HAP-1 (cell line): ENCODE measurements at regions not wholly inside any gene's neighbourhood (a gene's known extent, or its start where the extent isn't known, plus 50 kb on each side); places are given as distances from the start of the nearest gene placed in this dataset.

ENCODE experiments used
- DNase-seq, 2 experiments: peaks; one replicate each; pipeline ENCODE4 v3.0.0-alpha.2; 2016 to 2020; ENCODE audit warnings: low spot score in 2 of 2
- H3K27me3 ChIP-seq: fragments of 250-450 bp; sonication (Bioruptor Pico); 2 replicates; pipeline ENCODE4 v1.5.1; 2020; ENCODE audit warnings: low read depth, mild to moderate bottlenecking, moderate library complexity
- H3K36me3 ChIP-seq: fragments of 250-450 bp; sonication (Bioruptor Pico); replicated peaks from 2 replicates; pipeline ENCODE4 v1.5.1; 2020; ENCODE audit warnings: mild to moderate bottlenecking
- H3K4me1 ChIP-seq: fragments of 250-450 bp; sonication (Bioruptor Pico); 2 replicates; pipeline ENCODE4 v1.5.1; 2020; ENCODE audit warnings: mild to moderate bottlenecking
- H3K4me3 ChIP-seq: fragments of 250-450 bp; sonication (Bioruptor Pico); 2 replicates; pipeline ENCODE4 v1.5.1; 2020; ENCODE audit warnings: mild to moderate bottlenecking, moderate library complexity
- H3K9me3 ChIP-seq: fragments of 250-450 bp; sonication (Bioruptor Pico); 2 replicates; pipeline ENCODE4 v1.5.1; 2020; ENCODE audit warnings: mild to moderate bottlenecking, moderate library complexity
- in situ Hi-C: fragments of 300-500 bp; cut with MboI; formaldehyde crosslinking; loops from 3 replicates; pipeline ENCODE4 v1.14.3; 2020; ENCODE audit warnings: low sequenced_read_pairs, inconsistent platforms, mixed read lengths

GRCh38 chr6:22809370-22809769, 240.0 kb downstream of the HDGFL1 start:
- no peaks in the 10 kb centered on the region for H3K36me3 ChIP-seq
- no peaks in the 10 kb centered on the region for H3K27me3 ChIP-seq
- DNase-seq = no peak
- in situ Hi-C loops = no loop called here
- peaks cover 2% of the 10 kb centered on the region; the same call in 1 of the 2 replicates for H3K4me1 ChIP-seq
- H3K9me3 ChIP-seq = no peaks in the 10 kb centered on the region; the same call in 1 of the 2 replicates
- no peak overlapping the region for H3K4me3 ChIP-seq

DNA sequence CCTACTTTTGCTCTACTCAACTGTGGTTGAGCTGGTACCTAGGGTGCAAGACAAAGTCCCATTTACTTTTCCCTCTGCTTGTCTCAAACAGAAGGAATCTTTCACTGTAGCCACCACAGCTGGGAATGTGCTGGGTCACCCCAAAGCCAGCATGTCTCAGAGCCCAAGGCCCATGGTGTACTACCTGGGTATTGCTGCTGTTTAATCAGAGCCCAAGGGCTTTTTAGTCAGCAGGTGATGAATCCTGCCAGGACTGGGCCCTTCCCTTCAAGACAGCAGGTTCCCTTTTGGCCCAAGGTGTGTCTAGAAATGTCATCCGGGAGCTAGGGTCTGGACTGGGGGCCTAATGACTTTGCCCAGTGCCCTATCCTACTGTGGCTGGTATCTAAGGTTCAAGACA, 249.8 kb downstream of the HDGFL1 start:
- no peaks in the 10 kb centered on the region for H3K9me3 ChIP-seq
- H3K36me3 ChIP-seq = no peaks in the 10 kb centered on the region
- in situ Hi-C loops = no loop called here
- DNase-seq = no peak
- H3K4me3 ChIP-seq = no peak overlapping the region
- no peaks in the 10 kb centered on the region for H3K4me1 ChIP-seq
- no peaks in the 10 kb centered on the region for H3K27me3 ChIP-seq

GRCh38 chr6:22821664-22822320, 252.4 kb downstream of the HDGFL1 start:
- no peaks in the 10 kb centered on the region for H3K9me3 ChIP-seq
- H3K4me1 ChIP-seq = peaks cover under 1% of the 10 kb centered on the region; the same call in 1 of the 2 replicates
- no peak overlapping the region for H3K4me3 ChIP-seq
- DNase-seq = no peak
- in situ Hi-C loops = no loop called here
- H3K36me3 ChIP-seq = no peaks in the 10 kb centered on the region
- no peaks in the 10 kb centered on the region for H3K27me3 ChIP-seq

- Histone ChIP-seq H3K36me3 (no peaks in the 10 kb centered on the region), H3K27me3 (no peaks in the 10 kb centered on the region), H3K9me3 (no peaks in the 10 kb centered on the region; the same call in 1 of the 2 replicates), H3K4me1 (peaks cover 24% of the 10 kb centered on the region), H3K4me3 (no peak overlapping the region)
- DNase-seq = no peak
- in situ Hi-C loops = no loop called here
These were observed 255.8 kb downstream of the HDGFL1 start for GRCh38 chr6:22825210-22825609.

DNA sequence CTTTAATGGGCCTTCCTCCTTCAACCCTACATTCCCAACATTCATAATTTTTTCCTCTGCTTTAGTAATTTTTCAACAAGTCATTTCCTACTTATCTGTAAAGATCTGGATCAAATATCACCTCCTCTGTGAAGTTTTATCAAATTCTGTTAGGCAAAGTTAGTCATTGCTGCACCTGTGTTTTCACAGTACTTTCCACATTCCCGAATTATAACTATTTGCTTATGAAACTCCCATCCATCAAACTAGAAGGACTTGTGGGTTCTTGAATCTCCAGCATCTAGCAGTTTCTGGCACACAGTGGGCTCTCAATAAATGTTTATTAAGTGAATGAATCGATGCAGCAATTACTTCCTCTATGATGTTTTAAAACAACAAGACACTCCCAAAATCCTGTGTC, 257.6 kb downstream of the HDGFL1 start:
- Histone ChIP-seq H3K4me3 (no peak overlapping the region), H3K36me3 (no peaks in the 10 kb centered on the region), H3K27me3 (no peaks in the 10 kb centered on the region), H3K4me1 (peaks cover 24% of the 10 kb centered on the region), H3K9me3 (no peaks in the 10 kb centered on the region; the same call in 1 of the 2 replicates)
- no peak for DNase-seq
- in situ Hi-C loops = no loop called here

DNA sequence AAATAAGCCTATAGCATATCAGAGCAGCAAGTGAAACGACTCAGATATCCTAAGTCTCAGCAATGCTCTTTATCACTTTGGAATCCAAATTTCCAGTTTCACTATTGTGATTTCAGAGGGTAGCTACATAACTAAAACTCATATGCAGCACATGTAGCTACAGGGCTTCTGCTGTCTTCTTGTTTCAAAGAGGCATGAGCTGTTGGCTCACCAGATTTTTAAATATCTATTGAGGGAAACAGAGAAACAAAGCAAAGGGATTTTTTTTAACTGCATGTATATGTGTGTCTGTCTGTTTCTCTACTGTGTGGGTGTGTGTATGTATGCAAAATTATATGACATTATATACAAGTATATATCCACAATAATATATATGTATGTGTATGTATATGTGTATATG, 258.4 kb downstream of the HDGFL1 start:
- H3K36me3 ChIP-seq = no peaks in the 10 kb centered on the region
- peak in 1 of 2 experiments; percentile 43 for DNase-seq
- in situ Hi-C loops = no loop called here
- H3K4me3 ChIP-seq = no peak overlapping the region
- H3K4me1 ChIP-seq = peaks cover 24% of the 10 kb centered on the region
- H3K27me3 ChIP-seq = no peaks in the 10 kb centered on the region
- no peaks in the 10 kb centered on the region; the same call in 1 of the 2 replicates for H3K9me3 ChIP-seq

DNA sequence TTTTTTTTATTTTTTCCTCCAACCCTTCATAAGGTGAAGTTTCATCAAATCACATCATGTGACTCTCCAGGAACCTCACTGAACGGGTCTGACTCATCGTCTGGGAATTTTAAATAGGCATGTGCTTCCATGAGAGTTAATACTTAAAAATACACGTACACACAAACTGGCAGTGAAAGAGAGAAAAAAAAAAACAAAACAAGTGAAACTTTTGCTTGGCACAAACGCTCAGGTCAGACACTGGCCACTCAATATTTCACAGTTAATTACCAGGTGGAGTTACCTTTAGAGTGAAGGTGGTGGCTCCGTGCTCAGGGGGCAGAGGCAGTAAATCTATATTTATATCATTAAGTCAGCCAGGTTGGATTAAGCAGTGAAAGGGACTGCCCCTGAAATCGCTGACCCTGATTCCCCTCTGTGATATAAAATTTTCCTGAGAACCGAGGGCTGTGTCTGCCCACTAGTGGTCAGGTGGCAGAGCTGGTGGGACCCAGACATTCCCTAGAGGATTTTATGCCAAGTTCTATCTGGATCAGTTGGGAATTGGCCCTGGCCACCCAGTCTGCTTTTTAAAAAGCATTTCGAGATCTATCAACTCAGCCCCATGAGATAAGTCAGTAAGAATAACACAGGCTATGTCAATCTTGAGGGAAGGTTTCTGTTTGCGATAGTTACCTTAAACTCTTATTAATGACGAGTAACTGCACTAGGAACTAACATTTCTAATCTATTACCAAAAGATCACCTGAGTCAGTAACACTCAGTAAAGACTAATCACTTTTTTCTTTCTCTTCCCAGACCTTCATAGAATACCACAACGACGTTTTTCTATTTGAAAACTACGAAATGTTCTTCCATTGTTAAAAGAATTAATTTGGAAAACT, 259.1 kb downstream of the HDGFL1 start:
- no peaks in the 10 kb centered on the region for H3K27me3 ChIP-seq
- no peaks in the 10 kb centered on the region; the same call in 1 of the 2 replicates for H3K9me3 ChIP-seq
- H3K4me3 ChIP-seq = no peak overlapping the region
- peaks cover 24% of the 10 kb centered on the region for H3K4me1 ChIP-seq
- peak; percentile 65 to 72 for DNase-seq
- no peaks in the 10 kb centered on the region for H3K36me3 ChIP-seq
- in situ Hi-C loops = no loop called here

GRCh38 chr6:22829070-22829469, 259.7 kb downstream of the HDGFL1 start:
- DNase-seq = no peak
- in situ Hi-C loops = no loop called here
- no peaks in the 10 kb centered on the region for H3K36me3 ChIP-seq
- H3K4me1 ChIP-seq = peaks cover 24% of the 10 kb centered on the region
- H3K27me3 ChIP-seq = no peaks in the 10 kb centered on the region
- no peak overlapping the region for H3K4me3 ChIP-seq
- H3K9me3 ChIP-seq = no peaks in the 10 kb centered on the region; the same call in 1 of the 2 replicates

GRCh38 chr6:22830463-22830862, 261.1 kb downstream of the HDGFL1 start:
- no peaks in the 10 kb centered on the region for H3K36me3 ChIP-seq
- no peak overlapping the region for H3K4me3 ChIP-seq
- DNase-seq = no peak
- H3K27me3 ChIP-seq = no peaks in the 10 kb centered on the region
- in situ Hi-C loops = no loop called here
- peaks cover 24% of the 10 kb centered on the region for H3K4me1 ChIP-seq
- H3K9me3 ChIP-seq = no peaks in the 10 kb centered on the region; the same call in 1 of the 2 replicates

DNA sequence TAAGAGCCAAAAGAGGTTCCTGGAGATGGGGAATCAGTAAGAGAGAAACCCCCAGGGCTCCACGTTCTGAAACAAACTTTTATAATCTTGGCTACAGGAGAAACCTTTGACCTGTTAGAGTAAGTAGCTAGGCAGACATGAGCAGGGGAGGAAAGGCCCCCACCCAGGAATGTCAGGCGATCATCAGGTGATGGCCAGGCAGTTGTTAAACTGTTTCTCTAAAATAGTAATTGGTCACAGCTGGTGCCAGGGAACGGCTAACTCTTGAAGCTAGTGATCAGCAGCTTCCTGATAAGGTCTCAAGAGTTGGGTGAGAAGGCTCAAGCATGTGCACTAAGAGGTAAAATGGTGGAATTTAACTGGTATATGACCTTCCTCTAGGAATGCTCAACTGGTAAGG, 263.8 kb downstream of the HDGFL1 start:
- Histone ChIP-seq H3K4me1 (peaks cover 9% of the 10 kb centered on the region), H3K9me3 (no peaks in the 10 kb centered on the region), H3K4me3 (no peak overlapping the region), H3K27me3 (no peaks in the 10 kb centered on the region), H3K36me3 (no peaks in the 10 kb centered on the region)
- DNase-seq = no peak
- in situ Hi-C loops = no loop called here

DNA sequence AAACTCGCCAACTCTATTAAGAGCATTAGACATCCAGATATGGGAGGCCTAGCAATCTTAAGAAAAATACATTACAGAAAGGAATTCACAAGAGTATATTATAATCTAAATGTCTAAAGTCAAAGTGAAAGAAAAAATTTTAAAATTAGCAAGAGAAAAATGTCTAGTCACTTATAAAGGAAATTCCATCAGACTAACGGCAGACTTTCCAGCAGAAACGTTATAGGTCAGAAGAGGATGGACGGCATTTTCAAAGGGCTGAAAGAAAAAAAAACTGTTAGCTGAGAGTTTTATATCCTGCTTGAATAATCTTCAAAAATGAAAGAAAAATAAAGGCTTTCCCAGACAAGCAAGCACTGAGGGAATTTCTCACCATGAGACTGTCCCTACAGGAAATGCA, 269.0 kb downstream of the HDGFL1 start:
- H3K4me1 ChIP-seq = no peaks in the 10 kb centered on the region
- H3K36me3 ChIP-seq = no peaks in the 10 kb centered on the region
- in situ Hi-C loops = no loop called here
- H3K27me3 ChIP-seq = no peaks in the 10 kb centered on the region
- no peak overlapping the region for H3K4me3 ChIP-seq
- DNase-seq = no peak
- H3K9me3 ChIP-seq = no peaks in the 10 kb centered on the region

GRCh38 chr6:22845467-22845866, 276.1 kb downstream of the HDGFL1 start:
- Histone ChIP-seq H3K27me3 (no peaks in the 10 kb centered on the region), H3K9me3 (no peaks in the 10 kb centered on the region; the same call in 1 of the 2 replicates), H3K36me3 (no peaks in the 10 kb centered on the region), H3K4me1 (no peaks in the 10 kb centered on the region), H3K4me3 (no peak overlapping the region)
- in situ Hi-C loops = no loop called here
- no peak for DNase-seq

DNA sequence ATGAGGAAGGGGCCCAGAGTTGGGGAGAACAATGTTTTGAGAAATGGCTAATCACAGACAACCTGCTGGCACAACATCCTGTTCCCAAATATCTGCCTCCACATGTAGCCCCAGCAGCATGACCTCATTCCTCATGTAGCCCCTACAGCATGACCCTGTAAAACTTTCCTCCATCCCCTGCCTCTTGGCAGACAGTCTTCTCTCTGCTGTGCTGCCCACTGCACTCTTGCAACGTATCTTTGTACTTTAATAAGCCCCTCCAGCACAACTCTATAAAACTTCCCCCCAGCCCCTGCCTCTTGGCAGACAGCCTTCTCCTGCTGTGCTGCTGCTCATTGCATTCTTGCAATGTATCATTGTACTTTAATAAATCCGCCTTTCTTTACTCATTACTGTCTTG, 278.8 kb downstream of the HDGFL1 start:
- no peaks in the 10 kb centered on the region for H3K4me1 ChIP-seq
- H3K4me3 ChIP-seq = no peak overlapping the region
- no peaks in the 10 kb centered on the region for H3K27me3 ChIP-seq
- DNase-seq = no peak
- H3K36me3 ChIP-seq = no peaks in the 10 kb centered on the region
- no peaks in the 10 kb centered on the region; the same call in 1 of the 2 replicates for H3K9me3 ChIP-seq
- in situ Hi-C loops = no loop called here

GRCh38 chr6:22849921-22850320, 280.6 kb downstream of the HDGFL1 start:
- Histone ChIP-seq H3K27me3 (no peaks in the 10 kb centered on the region), H3K9me3 (no peaks in the 10 kb centered on the region; the same call in 1 of the 2 replicates), H3K4me1 (no peaks in the 10 kb centered on the region), H3K36me3 (no peaks in the 10 kb centered on the region), H3K4me3 (no peak overlapping the region)
- in situ Hi-C loops = no loop called here
- no peak for DNase-seq
